ENCODE measurements at regions not wholly inside any gene's neighbourhood (a gene's known extent, or its start where the extent isn't known, plus 50 kb on each side); places are given as distances from the start of the nearest gene placed in this dataset.

DNA sequence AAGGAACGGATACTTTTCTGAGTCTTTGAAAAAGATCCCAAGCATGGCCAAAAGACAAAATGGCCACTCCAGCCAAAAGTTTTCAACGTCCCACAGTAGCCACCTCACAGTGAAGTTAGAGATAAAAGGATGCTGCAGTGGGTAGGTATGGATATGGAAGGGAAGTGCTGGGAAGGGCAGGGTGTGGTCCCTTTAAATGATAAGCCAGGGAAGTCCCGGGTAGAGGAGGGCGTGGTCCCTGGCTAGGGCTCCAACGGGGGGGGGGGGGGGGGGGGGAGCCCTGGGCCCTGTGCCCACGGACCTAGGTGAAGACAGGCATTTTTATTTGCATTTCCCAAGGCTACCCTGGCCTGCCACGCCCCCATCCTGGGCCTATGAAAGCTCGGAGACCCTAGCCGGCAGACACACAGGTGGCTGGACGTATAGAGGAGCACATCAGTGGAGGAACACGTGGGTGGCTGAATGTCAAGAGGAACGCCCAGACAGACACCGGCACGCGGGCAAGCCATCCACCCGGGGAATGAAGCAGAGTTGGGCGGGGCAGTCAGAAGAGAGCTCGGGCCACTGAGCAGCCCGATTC lies 306.7 kb downstream of the NFIB start:
- no peak overlapping the region for H3K27ac ChIP-seq (ENCODE audit: low read depth, low read length)
- no peak overlapping the region for H2AFZ ChIP-seq (ENCODE audit: insufficient read depth, low read length, poor library complexity)
- no peak overlapping the region for H2BK120ac ChIP-seq (ENCODE audit: insufficient read depth, low read length, poor library complexity)

DNA sequence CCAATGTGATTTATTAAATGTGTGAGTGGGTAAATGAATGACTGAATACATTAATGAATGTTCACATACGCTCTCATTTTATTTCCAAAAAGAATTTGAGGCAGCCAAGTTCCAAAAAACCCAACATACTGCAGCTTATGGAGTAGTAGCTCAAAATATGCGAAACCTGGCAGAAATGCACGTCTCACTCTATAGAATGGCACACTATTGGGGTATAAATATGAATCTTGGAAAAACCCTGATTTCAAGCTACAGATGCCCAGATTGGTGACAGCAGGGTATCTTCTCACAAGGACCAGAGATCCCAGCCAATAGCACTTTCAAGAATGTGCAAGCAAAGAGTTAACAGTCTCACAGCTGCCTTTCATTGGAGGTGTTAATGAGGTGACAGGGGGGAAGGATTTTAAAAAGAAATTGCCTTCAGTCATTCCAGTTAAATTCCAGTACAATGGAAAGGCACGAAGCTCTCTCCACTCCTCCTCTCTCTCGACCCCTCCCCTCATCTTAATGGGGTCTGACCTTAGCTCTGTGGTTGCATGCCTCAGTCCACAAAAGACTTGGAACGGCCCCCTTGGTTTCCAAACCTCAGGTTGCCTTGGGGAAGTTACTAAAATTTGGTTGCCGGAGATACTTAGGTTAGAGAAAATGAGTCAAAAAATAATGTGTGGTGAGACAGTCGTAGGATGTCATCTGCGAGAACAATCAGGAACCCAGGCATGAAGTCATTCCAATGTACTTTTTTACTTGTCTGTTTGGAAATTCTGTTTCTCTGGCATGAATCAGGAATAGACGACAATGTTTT lies 307.4 kb downstream of the NFIB start:
- Histone ChIP-seq H3K79me2 (ENCODE audit: control insufficient read depth, insufficient read depth, low read length, poor library complexity) (no peaks in the 10 kb centered on the region), H3K23ac (ENCODE audit: low read length) (no peak overlapping the region), H3K4me3 (ENCODE audit: low read depth, low read length) (no peak overlapping the region), H3K9me3 (ENCODE audit: insufficient read depth, low read depth, low read length) (no peaks in the 10 kb centered on the region), H3K18ac (ENCODE audit: low read length) (no peak overlapping the region), H3K27ac (ENCODE audit: low read depth, low read length) (no peak overlapping the region), H3K4me1 (ENCODE audit: control insufficient read depth in 1 of 2, insufficient read depth in 2 of 2, low read length in 2 of 2) (no peaks in the 10 kb centered on the region), H2BK120ac (ENCODE audit: insufficient read depth, low read length, poor library complexity) (no peak overlapping the region), H2AFZ (ENCODE audit: insufficient read depth, low read length, poor library complexity) (no peak overlapping the region), H3K14ac (ENCODE audit: low read length) (no peak overlapping the region), H3K4me2 (ENCODE audit: low read length) (no peak overlapping the region), H2BK12ac (ENCODE audit: low read length) (no peak overlapping the region), H4K8ac (ENCODE audit: low read depth, low read length) (no peak overlapping the region), H2BK5ac (ENCODE audit: low read depth, low read length, poor library complexity) (no peak overlapping the region), H3K36me3 (ENCODE audit: control insufficient read depth in 1 of 2, insufficient read depth in 2 of 2, low read length in 2 of 2) (no peaks in the 10 kb centered on the region), H4K12ac (ENCODE audit: low read depth, low read length) (no peak overlapping the region), H2AK5ac (ENCODE audit: low read length) (no peak overlapping the region), H3K27me3 (ENCODE audit: insufficient read depth, low read length) (no peaks in the 10 kb centered on the region), H3K4ac (ENCODE audit: low read depth, low read length) (no peak overlapping the region), H3K9ac (ENCODE audit: low read length) (no peak overlapping the region), H3K79me1 (ENCODE audit: low read length) (no peaks in the 10 kb centered on the region), H4K91ac (ENCODE audit: low read depth, low read length) (no peak overlapping the region)
- WGBS (ENCODE audit: extremely low coverage, insufficient coverage, insufficient read length): no CpG with 5 or more reads among the region's 10 CpGs
- DNase-seq: no peak

More for the DNA sequence above, 306.7 kb downstream of the NFIB start:
- Histone ChIP-seq H4K8ac (ENCODE audit: low read depth, low read length) (no peak overlapping the region), H2BK5ac (ENCODE audit: low read depth, low read length, poor library complexity) (no peak overlapping the region), H3K9ac (ENCODE audit: low read length) (no peak overlapping the region), H3K18ac (ENCODE audit: low read length) (no peak overlapping the region), H3K9me3 (ENCODE audit: insufficient read depth, low read depth, low read length) (no peaks in the 10 kb centered on the region), H3K79me2 (ENCODE audit: control insufficient read depth, insufficient read depth, low read length, poor library complexity) (no peaks in the 10 kb centered on the region), H4K91ac (ENCODE audit: low read depth, low read length) (no peak overlapping the region), H3K4me2 (ENCODE audit: low read length) (no peak overlapping the region), H4K12ac (ENCODE audit: low read depth, low read length) (no peak overlapping the region), H3K4me1 (ENCODE audit: control insufficient read depth in 1 of 2, insufficient read depth in 2 of 2, low read length in 2 of 2) (no peaks in the 10 kb centered on the region), H3K27me3 (ENCODE audit: insufficient read depth, low read length) (no peaks in the 10 kb centered on the region), H3K79me1 (ENCODE audit: low read length) (no peaks in the 10 kb centered on the region), H3K36me3 (ENCODE audit: control insufficient read depth in 1 of 2, insufficient read depth in 2 of 2, low read length in 2 of 2) (no peaks in the 10 kb centered on the region), H2AK5ac (ENCODE audit: low read length) (no peak overlapping the region), H3K4me3 (ENCODE audit: low read depth, low read length) (no peak overlapping the region), H2BK12ac (ENCODE audit: low read length) (no peak overlapping the region), H3K14ac (ENCODE audit: low read length) (no peak overlapping the region), H3K4ac (ENCODE audit: low read depth, low read length) (no peak overlapping the region), H3K23ac (ENCODE audit: low read length) (no peak overlapping the region)
- no CpG with 5 or more reads among the region's 19 CpGs for WGBS (ENCODE audit: extremely low coverage, insufficient coverage, insufficient read length)
- no peak for DNase-seq

GRCh38 chr9:14004110-14004509 lies 309.8 kb downstream of the NFIB start:
- no peak overlapping the region for H3K4me2 ChIP-seq (ENCODE audit: low read length)
- no peak overlapping the region for H2AK5ac ChIP-seq (ENCODE audit: low read length)
- no peak for DNase-seq
- H3K14ac ChIP-seq (ENCODE audit: low read length): no peak overlapping the region
- no peaks in the 10 kb centered on the region for H3K36me3 ChIP-seq (ENCODE audit: control insufficient read depth in 1 of 2, insufficient read depth in 2 of 2, low read length in 2 of 2)
- H3K4me3 ChIP-seq (ENCODE audit: low read depth, low read length): no peak overlapping the region
- no peak overlapping the region for H4K12ac ChIP-seq (ENCODE audit: low read depth, low read length)
- no peak overlapping the region for H3K9ac ChIP-seq (ENCODE audit: low read length)
- no peak overlapping the region for H2BK120ac ChIP-seq (ENCODE audit: insufficient read depth, low read length, poor library complexity)
- H3K4me1 ChIP-seq (ENCODE audit: control insufficient read depth in 1 of 2, insufficient read depth in 2 of 2, low read length in 2 of 2): no peaks in the 10 kb centered on the region
- no peak overlapping the region for H3K27ac ChIP-seq (ENCODE audit: low read depth, low read length)
- no peak overlapping the region for H4K8ac ChIP-seq (ENCODE audit: low read depth, low read length)
- no peak overlapping the region for H4K91ac ChIP-seq (ENCODE audit: low read depth, low read length)
- no CpG with 5 or more reads among the region's 1 CpG for WGBS (ENCODE audit: extremely low coverage, insufficient coverage, insufficient read length)
- no peak overlapping the region for H3K23ac ChIP-seq (ENCODE audit: low read length)
- H2BK12ac ChIP-seq (ENCODE audit: low read length): no peak overlapping the region
- H3K9me3 ChIP-seq (ENCODE audit: insufficient read depth, low read depth, low read length): no peaks in the 10 kb centered on the region
- H3K18ac ChIP-seq (ENCODE audit: low read length): no peak overlapping the region
- H3K27me3 ChIP-seq (ENCODE audit: insufficient read depth, low read length): no peaks in the 10 kb centered on the region
- no peak overlapping the region for H2BK5ac ChIP-seq (ENCODE audit: low read depth, low read length, poor library complexity)
- no peak overlapping the region for H3K4ac ChIP-seq (ENCODE audit: low read depth, low read length)
- no peaks in the 10 kb centered on the region for H3K79me2 ChIP-seq (ENCODE audit: control insufficient read depth, insufficient read depth, low read length, poor library complexity)
- no peak overlapping the region for H2AFZ ChIP-seq (ENCODE audit: insufficient read depth, low read length, poor library complexity)
- H3K79me1 ChIP-seq (ENCODE audit: low read length): no peaks in the 10 kb centered on the region

- Histone ChIP-seq H3K4me1 (ENCODE audit: control insufficient read depth in 1 of 2, insufficient read depth in 2 of 2, low read length in 2 of 2) (no peaks in the 10 kb centered on the region), H2BK120ac (ENCODE audit: insufficient read depth, low read length, poor library complexity) (no peak overlapping the region), H4K12ac (ENCODE audit: low read depth, low read length) (no peak overlapping the region), H2AFZ (ENCODE audit: insufficient read depth, low read length, poor library complexity) (no peak overlapping the region), H3K9ac (ENCODE audit: low read length) (no peak overlapping the region), H3K27me3 (ENCODE audit: insufficient read depth, low read length) (no peaks in the 10 kb centered on the region), H3K79me1 (ENCODE audit: low read length) (no peaks in the 10 kb centered on the region), H3K14ac (ENCODE audit: low read length) (no peak overlapping the region), H2BK5ac (ENCODE audit: low read depth, low read length, poor library complexity) (no peak overlapping the region), H4K91ac (ENCODE audit: low read depth, low read length) (no peak overlapping the region), H2AK5ac (ENCODE audit: low read length) (no peak overlapping the region), H3K79me2 (ENCODE audit: control insufficient read depth, insufficient read depth, low read length, poor library complexity) (no peaks in the 10 kb centered on the region), H3K9me3 (ENCODE audit: insufficient read depth, low read depth, low read length) (no peaks in the 10 kb centered on the region), H4K8ac (ENCODE audit: low read depth, low read length) (no peak overlapping the region), H3K4ac (ENCODE audit: low read depth, low read length) (no peak overlapping the region), H3K4me2 (ENCODE audit: low read length) (no peak overlapping the region), H3K18ac (ENCODE audit: low read length) (no peak overlapping the region), H2BK12ac (ENCODE audit: low read length) (no peak overlapping the region), H3K36me3 (ENCODE audit: control insufficient read depth in 1 of 2, insufficient read depth in 2 of 2, low read length in 2 of 2) (no peaks in the 10 kb centered on the region), H3K23ac (ENCODE audit: low read length) (no peak overlapping the region), H3K4me3 (ENCODE audit: low read depth, low read length) (no peak overlapping the region), H3K27ac (ENCODE audit: low read depth, low read length) (no peak overlapping the region)
- DNase-seq: no peak
- WGBS (ENCODE audit: extremely low coverage, insufficient coverage, insufficient read length): no CpG with 5 or more reads among the region's 3 CpGs
Measured at GRCh38 chr9:13994240-13994639, 319.7 kb downstream of the NFIB start.
